ENCODE measurements at regions not wholly inside any gene's neighbourhood (a gene's known extent, or its start where the extent isn't known, plus 50 kb on each side); places are given as distances from the start of the nearest gene placed in this dataset.
"Not testable (repeated sequence)": the region's sequence is repeated elsewhere in the genome, so short reads cannot be mapped to it uniquely, and the experiment has no call there.

DNA sequence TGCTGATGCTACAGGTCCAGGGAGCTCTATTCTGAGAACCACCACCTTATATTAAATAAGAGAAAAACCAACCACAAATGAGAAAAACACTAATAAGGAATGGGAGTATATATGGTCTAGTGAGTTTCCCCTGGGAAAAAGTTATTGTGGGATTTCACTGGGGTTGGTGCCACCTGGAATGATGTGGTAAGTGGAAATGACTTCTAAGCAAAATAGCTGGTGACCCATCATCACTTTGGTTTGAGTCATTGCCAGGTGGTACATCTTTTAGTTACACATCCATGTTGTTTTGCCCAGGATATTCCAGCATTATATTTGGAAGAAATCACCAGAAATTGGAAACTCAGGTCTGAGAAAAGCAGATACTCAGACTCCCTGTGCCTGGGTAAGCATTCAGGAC is 437.3 kb downstream of the DTWD2 start:
- DNase-seq: no peak

DNA sequence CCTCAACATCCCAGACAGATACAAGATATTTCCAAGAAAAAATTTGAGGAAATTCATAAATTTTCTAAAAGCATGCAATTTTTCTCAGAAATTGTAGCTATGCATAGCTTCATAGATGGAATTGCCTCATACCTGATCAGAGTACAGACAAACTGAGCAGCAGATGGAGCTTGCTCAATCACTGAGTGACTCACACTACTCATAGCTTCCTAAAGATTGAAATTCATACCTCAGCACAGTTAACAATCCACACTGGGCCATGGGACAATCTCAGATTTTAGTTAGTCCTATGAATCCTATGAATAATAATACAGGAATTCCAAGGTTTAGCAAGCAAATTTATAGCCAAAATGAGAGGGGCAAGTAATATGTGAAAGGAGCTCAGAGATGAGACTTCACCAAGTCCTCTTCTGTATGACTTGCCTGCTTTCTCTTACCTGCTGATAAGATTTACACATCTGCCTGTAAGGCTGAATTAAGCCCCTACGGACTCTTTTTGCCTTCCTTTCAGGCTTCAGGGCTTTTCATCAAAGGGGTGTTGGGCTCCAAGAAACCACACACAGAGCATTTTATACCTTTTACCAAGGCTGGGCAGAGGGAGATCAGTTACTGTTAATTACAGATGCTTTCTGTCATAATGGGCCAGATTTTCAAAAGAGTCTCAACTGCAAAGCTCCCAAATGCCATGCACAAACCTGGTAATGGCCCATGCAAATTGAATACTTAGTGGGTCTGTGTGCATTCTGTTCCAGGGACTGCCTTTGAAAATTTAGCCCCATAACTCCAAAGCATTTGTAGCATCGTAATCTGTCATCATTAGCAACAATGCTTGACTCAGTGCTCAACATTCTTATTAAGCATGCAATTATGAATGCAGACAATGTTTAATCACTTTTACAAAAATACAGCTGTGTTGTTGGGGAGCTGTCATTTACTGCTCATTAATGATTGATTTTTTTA is 439.3 kb downstream of the DTWD2 start:
- no peak for DNase-seq

GRCh38 chr5:118545470-118545869 is 442.9 kb downstream of the DTWD2 start:
- no peak for DNase-seq

DNA sequence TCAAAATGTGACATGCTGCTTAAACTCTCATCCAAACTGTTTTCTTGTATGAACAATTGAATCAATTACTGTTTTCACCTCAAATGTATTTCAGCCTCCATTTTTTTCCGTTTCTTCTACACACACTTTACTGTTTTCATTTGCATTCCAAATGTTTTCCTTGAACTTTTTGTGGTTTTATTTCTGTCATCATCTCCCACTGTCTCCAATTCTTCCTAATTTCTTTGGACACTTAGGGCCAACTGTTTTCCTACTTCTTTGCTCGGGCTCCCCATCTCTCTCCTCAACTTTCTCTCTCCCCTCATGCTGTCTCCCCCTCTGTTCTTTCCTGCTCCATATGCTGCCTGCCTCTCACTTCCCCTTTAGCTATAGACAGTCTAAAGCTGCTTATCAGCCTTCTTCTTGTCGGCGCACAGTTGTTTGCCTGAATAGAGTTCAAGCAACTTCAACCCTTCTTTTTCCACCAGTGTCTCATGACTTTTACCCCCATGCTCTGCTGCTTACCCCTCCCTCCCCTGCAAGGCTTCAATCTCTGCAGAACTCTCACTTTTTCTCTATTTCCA is 443.4 kb downstream of the DTWD2 start:
- no peak for DNase-seq

GRCh38 chr5:118533923-118534322 is 454.4 kb downstream of the DTWD2 start:
- DNase-seq: no peak

- no peak for DNase-seq
Observed at GRCh38 chr5:118533156-118533555, 455.2 kb downstream of the DTWD2 start.

DNA sequence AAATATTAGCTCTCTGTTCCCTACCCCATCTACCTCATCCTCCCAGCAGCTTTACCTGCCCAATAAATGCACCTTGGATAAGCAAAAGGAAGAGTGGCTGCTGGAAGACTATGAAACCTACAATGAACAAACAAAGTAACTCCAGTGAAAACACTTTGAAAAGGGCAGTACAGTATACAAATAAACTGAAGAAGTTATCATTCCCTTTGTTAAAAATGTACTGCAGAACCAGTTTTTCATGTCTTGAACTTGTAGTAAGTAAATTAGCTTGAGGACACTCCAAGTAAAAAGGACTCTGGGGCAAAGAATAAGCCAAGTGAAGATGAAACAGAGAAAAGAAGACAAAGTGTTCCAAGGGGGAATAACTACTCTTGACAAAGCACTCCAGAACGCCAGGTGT is 457.1 kb downstream of the DTWD2 start:
- no peak for DNase-seq

GRCh38 chr5:118529361-118530144 is 458.8 kb downstream of the DTWD2 start:
- DNase-seq: no peak

DNA sequence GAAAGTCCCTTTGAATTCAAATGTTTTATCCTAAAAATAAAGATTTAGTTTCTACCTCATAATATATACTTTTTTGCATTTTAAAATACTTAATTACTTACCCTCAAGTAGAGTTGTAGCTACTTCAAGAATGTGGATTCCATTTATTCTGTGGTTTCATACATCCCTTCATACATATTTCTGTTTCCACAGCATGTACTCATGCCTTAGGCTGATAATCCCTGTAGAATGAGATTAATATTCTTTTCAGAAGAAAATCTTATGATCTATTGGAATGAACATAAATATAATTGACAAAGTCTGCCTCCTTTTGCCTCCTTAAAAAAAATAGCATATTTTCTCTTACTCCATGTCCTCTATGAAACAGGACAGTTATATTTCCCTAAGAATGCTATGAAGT is 465.7 kb downstream of the DTWD2 start:
- DNase-seq: no peak

DNA sequence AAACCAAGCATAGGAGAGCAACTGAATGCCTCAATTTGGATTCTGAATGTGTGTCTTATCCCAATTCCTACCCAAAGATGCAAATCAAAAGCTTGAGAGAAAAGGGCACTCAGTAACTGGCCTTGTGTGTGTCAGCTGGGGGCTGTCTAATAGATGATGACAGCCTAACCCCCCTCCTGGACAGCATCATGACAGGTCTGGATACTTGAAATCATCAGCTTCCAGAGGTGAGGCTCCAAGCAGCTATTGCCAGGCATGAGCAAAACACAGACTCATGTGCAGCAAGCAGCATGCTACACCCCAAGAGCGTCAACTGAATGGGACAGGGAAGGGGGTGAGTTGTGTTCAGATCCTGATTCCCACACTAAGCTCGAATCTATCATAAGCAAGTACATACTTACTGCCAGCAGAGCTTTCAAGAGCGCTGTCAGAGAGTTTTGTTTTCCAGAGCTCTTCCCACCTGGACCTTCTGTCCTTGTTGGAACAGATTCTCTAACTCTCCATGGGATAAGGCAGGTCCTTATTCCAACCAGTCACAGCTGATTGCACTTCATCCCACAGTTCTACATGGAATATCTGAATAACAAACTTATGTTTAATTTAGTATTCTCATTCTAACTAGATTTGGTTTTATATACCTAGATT is 467.5 kb downstream of the DTWD2 start:
- DNase-seq: no peak

GRCh38 chr5:118519466-118519865 is 468.9 kb downstream of the DTWD2 start:
- DNase-seq: no peak

DNA sequence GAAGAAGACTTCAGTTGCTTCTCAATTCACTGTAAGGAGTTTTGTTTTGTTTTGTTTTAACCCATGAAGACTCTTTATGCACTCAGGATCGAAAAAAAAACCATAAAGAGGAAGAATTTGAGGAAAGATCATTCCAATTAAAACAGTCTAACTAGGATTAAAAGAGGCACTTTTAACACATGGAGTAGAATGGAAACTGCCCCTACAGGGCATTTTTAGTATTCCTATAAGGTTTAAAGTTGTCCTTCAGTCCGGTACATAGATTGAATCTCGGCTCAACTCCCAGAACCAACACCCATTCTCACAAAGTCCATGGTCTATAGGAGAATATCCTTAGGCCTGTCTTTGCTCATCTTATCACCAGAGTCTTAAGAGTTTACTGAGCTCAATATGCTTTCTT is 469.6 kb downstream of the DTWD2 start:
- DNase-seq: no peak

DNA sequence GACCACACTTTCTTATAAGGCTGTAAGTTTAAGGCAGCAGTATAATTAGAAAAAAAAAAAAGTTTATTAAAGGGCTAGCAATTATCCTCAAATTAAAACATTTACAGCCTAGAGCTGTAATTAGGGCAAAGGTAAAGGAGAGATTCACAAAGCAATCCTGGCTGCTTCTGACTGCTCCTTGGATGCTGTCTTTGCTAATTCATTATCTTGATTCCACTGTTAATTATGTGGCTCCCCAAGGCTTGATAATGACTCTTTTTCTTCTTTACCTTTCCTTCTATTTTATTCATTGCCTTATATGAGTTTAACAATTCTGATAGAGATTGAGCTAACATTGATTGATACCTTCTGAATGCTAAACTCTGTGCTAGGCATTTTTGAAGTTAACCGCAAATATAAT is 476.5 kb downstream of the DTWD2 start:
- DNase-seq: no peak

DNA sequence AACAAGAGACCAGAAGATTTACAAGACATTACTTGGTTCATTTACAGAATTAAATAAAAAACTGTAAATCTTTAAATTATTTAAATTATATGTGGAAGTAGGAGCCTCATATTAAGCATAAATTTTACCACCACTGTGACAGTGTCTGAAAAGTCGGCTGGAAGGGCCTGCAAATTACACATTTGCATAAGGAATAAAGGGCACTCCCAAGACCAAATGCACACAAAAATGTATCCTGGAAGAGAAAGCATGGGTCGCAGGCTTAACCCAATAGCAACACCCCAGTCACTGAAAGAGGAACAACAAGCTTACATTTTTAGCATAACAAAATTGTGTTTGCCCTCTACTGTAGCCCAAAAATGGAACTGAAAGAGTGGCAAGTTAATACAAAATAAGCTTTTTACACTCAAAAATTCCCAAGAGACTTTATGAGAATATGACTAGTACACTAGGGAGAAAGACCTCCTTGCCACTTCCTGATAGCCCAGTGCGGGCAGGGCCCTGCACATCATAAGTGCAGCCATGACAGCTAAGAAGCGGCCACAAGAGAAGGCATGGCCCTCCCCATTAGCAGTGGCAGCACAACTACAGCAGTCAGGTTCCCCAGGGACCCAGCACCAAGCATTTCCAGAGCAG is 482.0 kb downstream of the DTWD2 start:
- no peak for DNase-seq

- not testable (repeated sequence) for DNase-seq
Observed at GRCh38 chr5:118502232-118502631, 486.1 kb downstream of the DTWD2 start.

DNA sequence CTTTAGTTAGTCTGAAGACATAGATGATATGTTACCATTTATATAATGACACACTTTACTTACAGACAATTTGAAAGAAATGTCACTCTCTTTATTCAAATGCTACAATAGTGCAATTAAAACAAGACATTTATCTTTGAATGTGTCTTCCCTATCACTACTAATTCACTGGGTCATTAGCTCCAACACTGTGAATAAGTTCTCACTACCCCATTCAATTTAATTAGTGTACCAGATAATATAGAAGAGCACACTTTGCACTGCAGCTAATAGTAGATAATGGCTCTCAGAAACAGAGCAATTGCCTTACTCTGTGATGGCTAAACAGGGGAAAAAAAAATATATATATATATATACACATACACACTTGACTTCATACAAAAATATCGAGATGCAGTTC is 497.0 kb downstream of the DTWD2 start:
- DNase-seq: no peak

DNA sequence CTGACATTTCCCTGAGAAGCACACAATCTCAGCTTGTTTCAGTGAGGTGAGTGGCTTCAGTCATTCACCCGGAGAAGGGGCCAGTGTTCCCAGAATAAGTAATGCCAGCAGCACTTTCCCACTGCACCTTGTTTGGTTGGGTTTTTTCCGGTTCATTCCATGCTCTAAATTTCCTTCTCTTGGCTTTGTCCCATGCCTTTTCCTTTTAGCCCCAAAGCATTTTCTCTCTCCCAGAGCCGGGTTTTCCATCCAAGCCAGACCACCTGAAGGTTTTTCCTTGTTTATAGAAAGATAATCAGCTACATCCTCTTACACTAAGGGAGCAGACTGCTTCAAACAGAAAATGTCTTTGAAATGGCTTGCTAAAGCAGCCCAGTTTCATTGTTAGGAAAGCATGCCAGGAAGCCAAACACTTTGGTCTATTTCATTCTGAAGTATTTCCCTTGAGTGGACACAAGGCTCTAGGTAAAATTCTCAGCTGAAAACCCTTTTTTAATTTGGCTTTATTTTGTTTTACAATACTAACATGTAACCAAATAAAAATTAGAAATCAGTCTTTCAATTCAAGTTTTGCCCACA is 501.6 kb downstream of the DTWD2 start:
- no peak for DNase-seq

DNA sequence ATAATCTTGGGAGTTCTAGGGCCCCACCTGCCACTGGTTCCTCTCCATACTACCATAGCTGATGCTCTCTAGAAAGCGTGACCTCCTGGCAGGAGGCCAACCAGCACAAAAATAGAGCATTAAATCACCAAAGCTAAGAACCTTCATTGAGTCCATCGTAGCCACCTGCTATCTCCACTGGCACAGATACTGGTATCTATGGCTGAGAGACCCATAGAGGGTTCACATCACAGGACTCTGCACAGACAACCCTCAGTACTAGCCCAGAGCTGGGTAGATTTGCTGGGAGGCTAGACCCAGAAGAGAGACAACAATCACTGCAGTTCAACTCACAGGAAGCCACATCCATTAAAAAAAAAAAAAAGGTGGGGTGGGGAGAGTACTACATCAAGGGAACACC is 509.1 kb downstream of the DTWD2 start:
- no peak for DNase-seq

GRCh38 chr5:118478852-118479251 is 509.5 kb downstream of the DTWD2 start:
- no peak for DNase-seq

DNA sequence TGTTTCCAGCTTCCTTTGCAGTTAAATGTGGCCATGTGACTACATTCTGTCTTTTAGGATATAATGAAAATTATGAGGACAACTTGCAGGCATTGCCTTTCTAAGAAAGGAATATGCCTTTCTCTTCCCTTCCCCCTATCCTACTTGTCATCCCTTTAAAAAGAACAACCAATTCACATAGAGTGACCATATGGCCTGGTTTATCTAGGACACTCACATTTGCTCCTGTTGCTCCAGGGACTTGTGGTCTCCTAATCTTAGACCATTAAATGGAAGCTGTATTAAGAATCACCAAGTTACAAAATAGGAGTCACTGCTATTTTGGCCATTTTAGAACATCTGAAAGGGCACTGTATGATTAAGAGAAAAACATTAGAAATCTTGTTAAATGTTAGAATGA is 520.3 kb downstream of the DTWD2 start:
- DNase-seq: no peak

GRCh38 chr5:118467103-118467502 is 521.2 kb downstream of the DTWD2 start:
- DNase-seq: no peak

DNA sequence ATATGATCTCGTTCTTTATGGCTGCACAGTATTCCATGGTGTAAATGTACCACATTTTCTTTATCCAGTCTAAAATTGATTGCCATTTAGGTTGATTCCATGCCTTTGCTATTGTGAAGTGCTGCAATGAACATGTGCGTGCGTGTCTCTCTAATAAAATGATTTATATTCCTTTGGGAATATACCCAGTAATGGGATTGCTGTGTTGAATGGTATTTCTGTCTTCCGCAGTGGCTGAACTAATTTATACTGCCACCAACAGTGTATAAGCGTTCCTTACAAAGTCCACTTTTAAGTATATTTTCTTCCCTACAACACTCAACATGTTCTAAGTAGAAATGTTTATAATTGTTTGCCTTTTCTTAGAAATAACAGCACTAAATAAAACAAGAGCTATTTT is 521.9 kb downstream of the DTWD2 start:
- DNase-seq: no peak
